ENCODE measurements at regions not wholly inside any gene's neighbourhood (a gene's known extent, or its start where the extent isn't known, plus 50 kb on each side); places are given as distances from the start of the nearest gene placed in this dataset.

GRCh38 chr4:171035909-171036308, 777.3 kb upstream of the GALNTL6 start:
- TF ChIP-seq, protein P1, sequence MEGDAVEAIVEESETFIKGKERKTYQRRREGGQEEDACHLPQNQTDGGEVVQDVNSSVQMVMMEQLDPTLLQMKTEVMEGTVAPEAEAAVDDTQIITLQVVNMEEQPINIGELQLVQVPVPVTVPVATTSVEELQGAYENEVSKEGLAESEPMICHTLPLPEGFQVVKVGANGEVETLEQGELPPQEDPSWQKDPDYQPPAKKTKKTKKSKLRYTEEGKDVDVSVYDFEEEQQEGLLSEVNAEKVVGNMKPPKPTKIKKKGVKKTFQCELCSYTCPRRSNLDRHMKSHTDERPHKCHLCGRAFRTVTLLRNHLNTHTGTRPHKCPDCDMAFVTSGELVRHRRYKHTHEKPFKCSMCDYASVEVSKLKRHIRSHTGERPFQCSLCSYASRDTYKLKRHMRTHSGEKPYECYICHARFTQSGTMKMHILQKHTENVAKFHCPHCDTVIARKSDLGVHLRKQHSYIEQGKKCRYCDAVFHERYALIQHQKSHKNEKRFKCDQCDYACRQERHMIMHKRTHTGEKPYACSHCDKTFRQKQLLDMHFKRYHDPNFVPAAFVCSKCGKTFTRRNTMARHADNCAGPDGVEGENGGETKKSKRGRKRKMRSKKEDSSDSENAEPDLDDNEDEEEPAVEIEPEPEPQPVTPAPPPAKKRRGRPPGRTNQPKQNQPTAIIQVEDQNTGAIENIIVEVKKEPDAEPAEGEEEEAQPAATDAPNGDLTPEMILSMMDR (optimal IDR thresholded peaks at IDR 0.05 in 1 of 3, IDR thresholded peaks at IDR 0.05 in 1 of 3, conservative IDR thresholded peaks at IDR 0.05 in 1 of 3; ENCODE audit: extremely low read depth in 1 of 3, insufficient read depth in 2 of 3, low read length in 3 of 3) = no peak
- no peak for TF ChIP-seq EZH2 (IDR thresholded peaks at IDR 0.05; ENCODE audit: low read length)
